HG03442 (cell line): ENCODE measurements at regions not wholly inside any gene's neighbourhood (a gene's known extent, or its start where the extent isn't known, plus 50 kb on each side); places are given as distances from the start of the nearest gene placed in this dataset.
"Not testable (repeated sequence)": the region's sequence is repeated elsewhere in the genome, so short reads cannot be mapped to it uniquely, and the experiment has no call there.

Experiments
- ATAC-seq: cut with Tn5 transposase; IDR thresholded peaks from one replicate; pipeline ENCODE4 v1.9.1; 2021; ENCODE audit warnings: mild to moderate bottlenecking, moderate library complexity; ENCODE audit not compliant: unreplicated experiment

GRCh38 chr18:4797002-4797685, 342.0 kb upstream of the DLGAP1 start:
- no peak for ATAC-seq

- ATAC-seq: no peak
These were observed 334.4 kb upstream of the DLGAP1 start for GRCh38 chr18:4789506-4789905.

GRCh38 chr18:4781873-4782272, 326.8 kb upstream of the DLGAP1 start:
- ATAC-seq: no peak

GRCh38 chr18:4765401-4765800, 310.3 kb upstream of the DLGAP1 start:
- no peak for ATAC-seq

- no peak for ATAC-seq
These were observed 307.2 kb upstream of the DLGAP1 start for GRCh38 chr18:4762330-4762729.

GRCh38 chr18:4758980-4759379, 303.9 kb upstream of the DLGAP1 start:
- ATAC-seq: no peak

- ATAC-seq: no peak
These were observed 300.7 kb upstream of the DLGAP1 start for GRCh38 chr18:4755848-4756247.

GRCh38 chr18:4753151-4753550, 298.0 kb upstream of the DLGAP1 start:
- ATAC-seq: not testable (repeated sequence)

GRCh38 chr18:4751523-4751922, 296.4 kb upstream of the DLGAP1 start:
- ATAC-seq: no peak

- no peak for ATAC-seq
These were observed 295.6 kb upstream of the DLGAP1 start for GRCh38 chr18:4750393-4751346.

- ATAC-seq: no peak
These were observed 293.9 kb upstream of the DLGAP1 start for GRCh38 chr18:4748975-4749374.

GRCh38 chr18:4734903-4735302, 279.8 kb upstream of the DLGAP1 start:
- ATAC-seq: no peak

- no peak for ATAC-seq
These were observed 278.9 kb upstream of the DLGAP1 start for GRCh38 chr18:4734021-4734420.

GRCh38 chr18:4721545-4721944, 266.4 kb upstream of the DLGAP1 start:
- ATAC-seq: no peak

- no peak for ATAC-seq
These were observed 265.4 kb upstream of the DLGAP1 start for GRCh38 chr18:4720518-4720917.

GRCh38 chr18:4705894-4706293, 250.8 kb upstream of the DLGAP1 start:
- ATAC-seq: no peak

- ATAC-seq: no peak
These were observed 249.7 kb upstream of the DLGAP1 start for GRCh38 chr18:4704781-4705180.

GRCh38 chr18:4691836-4692235, 236.7 kb upstream of the DLGAP1 start:
- ATAC-seq: no peak

- not testable (repeated sequence) for ATAC-seq
These were observed 223.6 kb upstream of the DLGAP1 start for GRCh38 chr18:4678685-4679084.

GRCh38 chr18:4677006-4677405, 221.9 kb upstream of the DLGAP1 start:
- ATAC-seq: no peak

GRCh38 chr18:4672162-4672561, 217.1 kb upstream of the DLGAP1 start:
- ATAC-seq: no peak

- no peak for ATAC-seq
These were observed 203.7 kb upstream of the DLGAP1 start for GRCh38 chr18:4658804-4659203.
